Activated CD4-positive, CD25-positive, alpha-beta regulatory T cell treated with anti-CD3 and anti-CD28 coated beads, Interleukin-2, amount 50 U/mL, for 24 hours (primary cell): ENCODE measurements at regions not wholly inside any gene's neighbourhood (a gene's known extent, or its start where the extent isn't known, plus 50 kb on each side); places are given as distances from the start of the nearest gene placed in this dataset.
A peak's percentile ranks its signal among the peaks of the same experiment; 100 is the strongest.
"Not testable (repeated sequence)": the region's sequence is repeated elsewhere in the genome, so short reads cannot be mapped to it uniquely, and the experiment has no call there.

ENCODE experiments used
- ATAC-seq, 2 donors: fragments of 150-1000 bp; cut with Tn5 transposase; one replicate each; pipeline ENCODE4 v1.10.0; 2021; ENCODE audit warnings: mild to moderate bottlenecking in 1 of 2, moderate library complexity in 1 of 2

DNA sequence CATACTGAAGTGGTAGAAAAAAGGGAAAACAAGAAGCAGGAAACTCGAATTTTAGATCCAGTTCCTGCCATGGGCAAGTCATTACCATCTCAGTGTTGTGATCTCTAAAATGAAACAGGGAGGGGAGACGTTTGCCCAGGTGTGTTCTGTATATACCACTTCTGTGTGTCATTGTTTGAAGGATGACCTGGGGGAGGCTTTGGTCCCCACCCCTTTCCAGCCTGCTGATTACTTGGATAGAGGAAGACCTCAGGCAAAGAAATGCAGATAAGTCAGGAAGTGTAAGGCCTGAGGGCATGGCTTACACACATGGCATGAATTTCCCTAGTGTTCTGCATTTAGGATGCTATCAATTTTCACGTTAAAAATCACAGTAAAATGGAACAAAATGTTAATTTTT is 205.2 kb upstream of the CXCR4 start:
- no peak for ATAC-seq

DNA sequence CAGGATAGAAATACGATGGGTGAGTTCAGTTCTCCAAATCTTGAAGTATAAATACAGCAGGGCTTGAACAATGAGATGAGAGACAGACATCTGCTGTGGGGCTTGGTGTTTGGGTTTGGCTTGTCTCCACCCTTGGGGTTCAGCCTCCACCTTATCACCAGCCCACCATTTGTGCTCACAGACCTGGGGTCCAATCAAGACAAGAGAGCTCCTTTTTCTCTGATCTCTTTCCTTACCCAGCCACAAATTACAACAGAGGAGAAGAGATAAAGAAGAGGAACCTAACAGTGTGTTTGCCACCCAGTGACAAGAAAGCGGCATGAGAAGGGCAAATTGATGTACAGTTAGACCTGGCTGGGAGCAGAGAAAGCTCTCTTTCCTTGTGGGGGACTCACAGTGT is 204.5 kb upstream of the CXCR4 start:
- no peak for ATAC-seq

DNA sequence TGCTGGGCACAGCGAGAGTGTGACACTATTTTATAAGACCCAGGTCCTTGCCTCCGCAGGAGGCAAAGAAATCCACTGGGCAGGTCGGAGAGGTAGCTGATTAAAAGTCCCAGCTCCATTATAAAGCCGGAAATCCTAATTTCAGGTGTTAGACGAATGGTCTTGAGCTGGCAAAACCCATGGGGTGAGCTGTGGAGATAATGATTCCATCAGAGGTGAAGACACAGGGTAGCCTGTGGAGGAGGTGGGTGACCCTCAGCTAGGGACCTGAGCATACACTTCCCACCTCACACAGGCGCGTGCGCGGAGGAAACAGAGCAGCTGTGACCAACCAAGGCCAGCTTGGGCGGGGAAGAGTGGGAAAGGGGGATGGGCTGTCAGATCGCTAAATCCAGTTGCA is 201.7 kb upstream of the CXCR4 start:
- no peak for ATAC-seq

DNA sequence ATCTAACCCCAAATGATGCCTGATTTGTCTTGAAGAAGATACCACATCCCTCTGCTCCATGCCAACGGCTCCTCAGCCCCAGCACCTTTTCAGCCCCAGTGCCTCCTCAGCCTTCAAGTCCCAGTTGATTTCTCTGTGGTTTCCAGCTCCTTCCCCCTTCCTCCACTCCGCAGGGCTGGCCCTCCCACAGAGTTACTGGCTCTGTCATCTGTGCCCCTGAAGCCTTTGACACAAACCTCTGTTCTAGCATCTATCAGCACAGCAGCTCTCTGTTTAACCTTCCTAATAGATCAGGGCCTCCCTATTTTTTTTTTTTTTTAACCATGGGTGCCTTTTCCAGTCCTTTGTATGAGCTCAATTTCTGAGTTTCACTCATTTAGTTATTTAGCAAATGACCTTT is 201.3 kb upstream of the CXCR4 start:
- no peak for ATAC-seq

DNA sequence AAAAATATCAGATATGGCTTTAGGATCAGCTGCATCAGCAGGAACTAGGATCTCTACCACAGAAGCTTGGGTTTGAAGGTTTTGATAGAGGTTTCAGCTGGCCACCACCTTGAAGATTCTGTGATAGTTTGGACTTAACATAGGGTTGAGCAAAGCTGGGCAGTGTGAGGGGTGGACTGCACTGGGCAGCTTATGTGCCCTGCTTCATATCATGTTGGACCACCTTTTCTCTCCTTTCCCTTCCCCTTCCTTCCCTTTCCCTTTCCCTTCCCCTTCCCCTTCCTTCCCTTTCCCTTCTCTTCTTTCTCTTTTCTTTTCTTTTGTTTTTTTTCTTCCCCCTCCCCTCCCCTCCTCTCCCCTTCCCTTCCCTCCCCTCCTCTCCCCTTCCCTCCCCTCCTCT is 196.3 kb upstream of the CXCR4 start:
- ATAC-seq: no peak

DNA sequence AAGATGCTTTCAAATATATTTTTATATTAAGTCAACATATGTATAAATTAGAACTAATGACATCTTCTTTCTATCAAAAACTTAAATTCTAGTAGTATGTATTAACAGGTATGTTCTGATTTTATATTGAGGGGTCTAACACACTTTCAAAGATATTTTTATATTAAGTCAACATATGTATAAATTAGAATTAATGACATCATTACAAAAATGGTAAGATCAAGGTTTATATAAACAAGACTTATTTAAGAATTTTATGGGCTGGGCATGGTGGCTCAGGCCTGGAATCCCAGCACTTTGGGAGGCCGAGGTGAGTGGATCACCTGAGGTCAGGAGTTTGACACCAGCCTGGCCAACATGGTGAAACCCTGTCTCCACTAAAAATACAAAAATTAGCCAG is 194.6 kb upstream of the CXCR4 start:
- not testable (repeated sequence) for ATAC-seq

DNA sequence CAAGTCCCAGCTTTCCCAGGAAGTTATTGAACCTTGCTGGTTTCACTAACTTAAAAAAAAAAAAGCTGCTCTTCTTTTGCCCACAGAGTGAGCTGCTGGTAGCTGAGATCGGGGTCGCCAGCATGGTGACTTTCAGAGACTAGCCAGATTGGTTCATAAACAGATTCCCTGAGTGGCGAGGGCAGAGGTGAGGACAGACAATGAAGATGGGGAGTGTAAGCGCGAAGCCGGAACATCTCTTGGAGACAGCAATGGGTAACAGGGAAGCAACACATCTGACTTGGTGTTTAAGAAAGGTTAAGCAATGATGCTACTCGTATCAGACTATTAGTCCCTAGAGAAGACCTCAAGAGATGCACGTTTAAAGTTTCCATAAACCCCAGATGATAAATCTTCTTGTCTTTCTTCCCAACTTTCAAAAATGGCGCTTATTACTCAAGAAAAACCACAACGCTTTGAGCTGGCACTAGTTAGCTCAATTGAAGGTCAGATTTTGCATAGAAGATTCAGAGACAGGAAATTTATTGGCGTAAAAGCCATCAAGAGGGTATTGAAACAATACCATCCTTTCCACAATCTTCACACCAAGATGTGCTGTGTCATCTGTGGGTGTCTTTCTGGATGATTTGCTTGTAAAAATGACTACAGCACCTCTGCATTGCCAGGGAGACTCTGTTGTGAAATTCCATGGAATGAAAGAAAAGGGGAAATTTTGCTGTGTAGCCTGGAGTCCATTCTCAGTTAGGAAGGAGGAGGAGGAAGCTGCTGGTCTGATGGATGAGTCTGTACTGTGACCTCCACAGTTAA is 193.1 kb upstream of the CXCR4 start:
- peak; percentile 62 to 77 for ATAC-seq

DNA sequence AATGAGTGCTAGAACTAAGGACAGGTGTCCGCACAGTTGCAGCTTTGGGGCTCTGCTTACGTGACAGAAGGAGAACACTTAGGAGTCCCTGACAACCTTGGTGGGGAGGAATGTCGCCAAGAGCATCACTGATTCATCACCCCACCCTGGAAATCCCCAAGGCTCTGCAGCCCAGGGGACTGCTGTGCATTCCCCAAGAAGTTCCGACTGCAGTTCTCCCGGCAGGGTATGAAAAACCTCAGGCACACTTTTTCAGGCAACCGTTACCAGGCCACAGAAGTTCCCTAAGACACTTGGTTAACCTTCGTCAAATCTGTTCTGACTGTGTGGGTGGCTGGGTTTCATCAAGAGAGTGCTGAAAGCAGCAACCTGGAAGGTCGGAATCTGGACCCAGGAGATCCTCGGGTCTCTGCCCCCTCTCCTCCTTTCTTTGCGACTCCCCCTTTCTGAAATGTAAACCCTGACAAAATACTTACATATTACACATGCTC is 192.1 kb upstream of the CXCR4 start:
- no peak for ATAC-seq

DNA sequence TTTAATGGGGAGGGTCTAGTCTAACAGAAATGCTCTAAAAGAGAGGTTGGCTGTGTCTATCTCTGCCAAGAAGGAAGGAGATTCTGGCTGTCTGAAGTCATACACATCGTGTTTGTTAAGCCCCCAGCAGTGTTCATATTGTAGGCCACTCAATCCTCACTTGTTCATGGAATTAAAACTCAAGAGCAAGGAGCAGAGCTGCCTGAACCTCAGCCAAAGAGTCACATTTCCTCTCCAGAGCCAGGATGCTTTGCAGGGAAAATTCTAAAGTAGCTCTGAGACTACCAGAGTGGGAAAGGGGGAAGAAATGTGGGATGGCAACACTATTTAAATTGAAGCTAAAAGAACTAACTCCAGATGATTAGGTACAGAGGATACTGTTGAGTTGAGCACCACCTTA is 190.7 kb upstream of the CXCR4 start:
- no peak for ATAC-seq

DNA sequence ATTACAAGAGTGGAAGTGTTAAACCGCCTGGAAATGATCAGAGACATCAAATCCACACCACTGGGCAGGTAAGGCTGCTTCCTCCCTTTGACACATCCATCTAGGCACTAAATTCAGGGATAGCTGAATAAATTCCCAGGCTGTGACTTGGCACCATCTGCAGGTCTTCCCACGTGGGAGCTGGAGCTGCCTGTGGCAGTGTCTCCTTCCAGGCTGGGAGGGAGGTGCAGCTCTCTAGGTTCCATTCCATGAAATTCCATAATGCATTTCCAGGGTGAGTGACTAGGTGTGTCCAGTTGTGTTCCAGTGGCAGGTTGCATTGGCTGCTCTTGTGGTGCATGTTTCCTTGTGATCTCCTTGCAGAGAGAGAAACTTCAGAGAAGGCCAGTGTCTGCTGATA is 188.9 kb upstream of the CXCR4 start:
- no peak for ATAC-seq

DNA sequence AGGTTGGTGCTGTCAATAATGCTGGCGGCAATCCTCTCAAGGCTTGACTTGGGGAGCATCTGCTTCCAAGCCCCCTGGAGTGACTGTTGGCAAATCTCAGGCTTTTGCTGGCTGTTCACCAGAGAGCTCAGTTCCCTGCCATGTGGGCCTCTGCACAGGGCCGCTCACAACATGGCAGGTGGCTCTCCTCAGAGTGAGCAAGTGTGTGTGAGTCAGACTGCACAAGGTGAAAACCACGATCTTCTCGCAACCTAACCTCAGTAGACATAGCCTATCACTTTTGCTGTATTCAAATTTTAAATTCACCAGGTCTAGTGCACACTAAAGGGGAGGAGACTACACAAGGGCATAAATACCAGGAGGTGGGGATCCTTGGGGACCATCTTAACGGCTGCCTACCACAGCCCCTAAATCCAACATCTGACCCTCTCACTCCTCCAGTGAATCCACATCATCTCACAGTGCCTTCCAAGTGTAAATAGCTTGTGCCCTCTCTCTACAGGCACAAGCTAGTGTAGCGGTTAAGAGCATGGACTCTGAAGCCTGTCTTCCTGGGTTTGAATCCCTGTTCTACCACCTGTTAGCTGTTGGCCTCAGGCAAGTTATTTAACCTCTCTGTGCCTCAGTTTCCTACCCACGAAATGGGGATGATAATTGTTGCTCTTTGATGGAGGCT is 187.7 kb upstream of the CXCR4 start:
- peak; percentile 100 for ATAC-seq

DNA sequence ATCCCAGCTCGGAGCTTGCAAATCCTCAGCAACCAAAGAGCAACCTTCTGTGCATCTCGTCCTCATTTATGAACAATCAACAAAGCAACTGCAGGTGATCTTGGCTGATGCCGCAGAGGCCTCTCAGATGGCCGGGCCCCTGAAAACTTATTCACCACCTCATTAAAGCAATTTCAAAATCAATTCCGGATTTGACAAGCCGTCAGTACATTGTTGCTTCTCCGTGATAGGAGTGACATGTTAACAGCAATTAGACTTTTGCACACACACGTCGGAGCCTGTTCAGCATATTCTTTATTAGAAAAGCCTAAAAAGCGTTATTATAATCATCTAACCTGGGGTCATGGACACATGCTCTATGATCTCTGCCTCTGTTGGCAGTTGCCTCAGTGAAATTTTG is 183.1 kb upstream of the CXCR4 start:
- ATAC-seq: no peak

DNA sequence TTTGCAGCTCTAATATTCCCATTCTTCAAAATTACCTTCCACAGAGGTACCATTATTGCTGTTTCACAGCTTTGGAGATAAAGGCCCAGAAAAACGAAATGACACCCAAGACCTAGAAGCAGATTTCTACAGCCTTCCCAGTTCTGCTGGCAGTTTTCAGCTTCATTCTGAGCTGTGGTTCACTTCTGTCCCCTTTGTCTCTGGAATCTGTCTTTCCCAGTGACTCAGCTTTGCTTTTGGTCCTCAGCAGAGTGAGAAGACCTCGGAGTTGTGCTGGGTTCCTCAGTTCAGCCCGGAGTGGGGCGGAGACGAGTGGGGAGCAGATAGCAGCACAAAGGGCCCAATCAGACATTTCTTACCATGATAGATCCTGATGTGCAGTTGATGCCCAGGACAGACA is 180.7 kb upstream of the CXCR4 start:
- no peak for ATAC-seq

DNA sequence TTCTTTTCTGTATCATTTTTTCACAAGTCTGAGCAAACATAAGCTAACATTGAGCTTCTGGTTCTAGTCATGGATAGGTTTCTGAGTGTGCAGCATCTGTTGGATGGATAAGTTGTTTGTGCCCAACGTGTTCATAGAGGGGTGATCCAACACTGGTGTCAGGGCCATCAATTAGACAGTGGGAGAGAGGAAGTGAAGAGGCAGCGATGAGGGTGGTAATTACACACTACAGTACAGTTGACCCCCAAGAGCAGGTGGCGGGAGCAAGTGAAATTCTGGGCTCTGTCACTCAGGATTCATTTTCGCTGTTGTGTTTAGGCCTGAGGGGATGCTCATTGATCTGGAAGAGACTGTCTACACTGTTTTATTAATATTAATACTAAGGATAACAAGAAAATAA is 180.0 kb upstream of the CXCR4 start:
- no peak for ATAC-seq

DNA sequence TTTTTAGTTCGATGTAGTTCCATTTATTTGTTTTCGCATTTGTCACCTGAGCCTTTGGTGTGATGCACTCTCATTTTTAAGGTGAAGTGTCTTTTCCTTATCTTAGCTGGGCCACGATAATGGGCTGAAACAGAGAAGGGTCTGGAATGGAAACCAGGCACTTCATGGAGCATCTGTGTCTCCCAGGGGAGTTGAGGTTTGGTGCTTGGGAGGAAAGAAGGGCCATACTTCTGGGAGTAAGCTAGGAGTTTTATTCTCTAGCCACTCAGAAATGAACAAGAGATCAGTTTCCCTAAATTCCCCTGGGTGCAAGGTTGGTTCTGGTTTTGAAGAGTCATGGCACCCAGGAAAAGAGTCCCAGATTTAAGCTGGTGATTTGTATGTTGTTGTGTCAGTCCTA is 179.4 kb upstream of the CXCR4 start:
- no peak for ATAC-seq

DNA sequence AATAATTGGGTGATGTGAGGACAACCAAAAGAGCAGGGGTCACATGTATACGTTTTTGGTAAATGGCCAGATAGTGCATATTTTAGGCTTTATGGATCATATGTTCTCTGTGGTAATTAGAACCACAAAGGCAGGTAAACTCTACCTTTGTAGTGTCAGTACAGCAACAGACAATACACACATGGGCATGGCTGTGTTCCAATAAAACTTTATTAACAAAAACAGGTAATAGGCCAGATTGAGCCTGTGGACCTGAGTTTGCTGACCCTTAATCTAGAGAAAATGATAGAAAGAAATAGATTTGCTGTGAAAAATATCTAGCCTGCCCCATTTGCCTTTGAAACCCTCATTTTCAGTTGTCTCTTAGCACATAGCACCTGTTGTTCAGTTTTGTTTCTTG is 177.2 kb upstream of the CXCR4 start:
- ATAC-seq: no peak

DNA sequence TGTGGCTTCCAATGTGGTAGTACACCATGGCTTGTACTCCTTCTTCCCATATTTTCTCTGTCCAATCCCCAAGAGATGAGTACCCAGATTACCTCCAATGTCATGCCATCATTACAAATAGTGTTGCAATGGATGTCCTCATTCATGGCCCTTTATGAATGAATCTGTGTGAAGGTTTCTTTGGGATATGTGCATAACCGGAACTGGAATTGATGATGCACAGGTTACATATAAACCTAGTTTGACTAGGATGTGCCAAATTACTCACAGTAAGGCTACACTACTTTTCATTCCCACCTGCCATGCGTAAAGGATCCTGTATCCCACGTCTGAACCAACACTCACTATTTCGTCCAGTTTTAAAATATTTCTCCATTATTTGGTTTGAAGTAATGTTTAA is 173.9 kb upstream of the CXCR4 start:
- no peak for ATAC-seq

DNA sequence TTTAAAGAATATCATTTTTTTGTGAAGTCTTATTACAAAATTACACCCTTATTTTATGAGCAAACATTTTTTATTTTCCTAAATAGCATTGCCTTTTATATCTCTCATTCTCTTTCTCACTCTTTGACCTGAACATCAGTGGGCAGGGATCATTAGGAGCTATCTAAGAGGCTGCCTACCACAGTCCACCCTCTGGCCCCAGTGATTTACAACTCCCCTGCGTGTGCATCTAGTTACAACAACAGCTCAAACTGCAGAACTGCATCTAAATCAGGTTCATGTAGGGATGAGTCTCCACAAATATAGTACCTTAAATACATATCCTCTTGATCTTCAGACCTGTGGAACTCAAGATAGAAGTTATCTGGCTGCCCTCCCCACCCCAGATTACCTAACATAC is 172.4 kb upstream of the CXCR4 start:
- ATAC-seq: no peak

DNA sequence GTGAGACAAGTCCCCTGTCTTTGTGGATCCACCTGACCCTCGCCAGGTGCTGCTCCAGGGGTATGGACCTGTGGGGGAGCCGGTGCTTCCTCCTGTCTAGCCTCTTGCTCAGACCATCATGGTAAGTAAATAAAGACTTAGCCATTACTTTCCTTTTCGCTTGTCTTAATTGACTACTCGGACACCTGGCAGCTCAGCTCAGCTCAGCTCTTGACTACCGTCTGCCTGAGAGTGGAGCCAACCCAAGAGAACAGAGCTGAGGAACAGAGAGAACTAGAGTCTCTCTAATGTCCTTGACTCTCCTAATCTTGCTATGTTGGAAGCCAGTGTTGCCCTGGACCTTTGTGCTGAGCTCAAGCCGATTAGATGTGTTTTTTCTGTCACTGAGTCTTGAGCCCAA is 170.3 kb upstream of the CXCR4 start:
- no peak for ATAC-seq

DNA sequence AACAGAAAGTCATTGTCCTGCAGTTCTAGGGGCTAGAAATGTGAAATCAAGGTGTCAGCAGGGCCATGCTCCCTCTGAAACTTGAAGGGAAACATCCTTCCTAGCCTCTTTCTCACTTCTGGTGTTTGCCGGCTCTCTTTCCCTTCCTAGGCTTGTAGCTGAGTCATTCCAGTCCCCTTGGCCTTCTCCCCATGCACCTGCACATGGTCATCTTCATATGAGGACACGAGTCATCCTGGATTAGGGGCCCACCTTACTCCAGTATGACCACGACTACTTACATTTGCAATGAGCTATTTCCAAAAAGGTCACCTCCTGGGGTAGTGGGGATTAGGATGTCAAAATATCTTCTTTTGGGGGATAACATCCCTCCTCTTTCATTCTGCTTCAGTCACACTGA is 168.5 kb upstream of the CXCR4 start:
- ATAC-seq: no peak

DNA sequence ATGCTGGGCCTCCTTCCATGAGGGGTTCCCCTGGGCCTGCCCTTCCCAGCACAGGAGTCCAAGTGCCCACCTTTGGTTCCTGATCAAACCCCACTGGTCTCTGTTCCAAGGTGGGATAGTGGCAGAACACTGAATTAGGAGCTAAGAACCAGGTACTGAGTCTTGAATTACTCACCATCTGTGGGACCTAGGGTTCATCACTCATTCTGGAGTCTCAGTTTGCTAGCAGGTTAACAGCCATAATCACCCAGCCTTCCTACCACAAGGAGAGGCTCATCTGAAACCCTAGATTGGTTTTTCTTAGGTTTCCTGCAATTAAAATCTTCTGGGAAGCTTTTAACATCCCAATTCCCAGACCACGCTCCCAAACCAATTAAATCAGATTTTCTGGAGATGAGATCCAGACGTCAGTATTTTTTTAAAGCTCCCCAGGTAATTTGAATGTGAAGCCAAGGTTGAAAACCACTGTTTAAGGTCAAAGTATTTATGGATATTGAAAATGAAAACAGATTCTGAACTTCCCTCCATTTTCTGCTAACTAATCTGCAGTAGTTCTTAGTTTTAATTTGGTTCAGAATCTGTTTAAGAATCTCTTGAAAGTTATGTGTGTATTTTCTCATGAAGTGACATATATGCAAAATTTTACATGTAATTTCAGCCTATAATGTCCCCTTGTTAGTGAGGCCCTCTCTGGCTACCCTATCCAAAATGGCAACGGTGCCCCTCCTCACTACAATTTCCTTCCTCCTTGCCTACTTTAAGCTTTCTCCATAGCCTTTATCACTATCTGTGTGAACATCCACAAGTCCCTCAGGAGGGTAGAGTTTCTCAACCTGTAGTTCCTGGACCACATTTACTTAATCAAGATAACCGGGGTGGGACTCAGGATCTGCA is 166.5 kb upstream of the CXCR4 start:
- ATAC-seq: no peak

DNA sequence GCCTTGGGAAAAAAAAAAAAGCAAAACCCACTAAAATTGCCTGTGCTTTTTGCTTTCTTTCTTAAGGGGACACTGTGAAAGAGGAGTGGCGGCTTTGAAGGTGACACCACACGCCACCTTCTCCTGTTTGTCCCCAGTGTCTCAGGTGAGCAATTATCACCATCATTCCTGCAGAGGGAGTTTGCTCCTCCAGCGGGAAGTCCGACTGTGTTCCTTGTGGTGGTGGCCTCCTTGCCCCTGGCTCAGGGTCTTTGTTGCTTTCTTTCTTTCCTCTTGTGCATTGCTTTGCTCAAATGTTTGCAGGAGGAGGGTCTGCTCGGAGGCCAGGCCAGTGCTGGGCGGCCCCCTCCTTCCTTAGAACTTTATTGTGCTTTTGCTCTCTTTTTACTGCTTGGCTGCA is 164.3 kb upstream of the CXCR4 start:
- ATAC-seq: no peak
